ENCODE measurements at regions not wholly inside any gene's neighbourhood (a gene's known extent, or its start where the extent isn't known, plus 50 kb on each side); places are given as distances from the start of the nearest gene placed in this dataset. TPM values are rescaled to one million over a fixed set of nuclear protein-coding genes. Genes with fewer than 3 reads are reported as not detected.

Small RNA genes lying in the stretch of these regions (small RNA-seq; reads per million reads assigned to genes)
- not detected for gene AC245452.3
- not detected for gene AC245517.3
- not detected for gene AC245517.5
- gene IGLVIV-59, result not detected

Data from HT1080 (cell line).